Mesenchymal stem cell (in vitro differentiated cells and primary cell): ENCODE measurements at regions not wholly inside any gene's neighbourhood (a gene's known extent, or its start where the extent isn't known, plus 50 kb on each side); places are given as distances from the start of the nearest gene placed in this dataset.
A peak's percentile ranks its signal among the peaks of the same experiment; 100 is the strongest.

Experiments used
- DNase-seq: peaks from one replicate; pipeline ENCODE4 v3.0.0-alpha.2; 2013
- H2AFZ ChIP-seq: one replicate; pipeline ENCODE4 v1.6.1; 2013; ENCODE audit warnings: low read depth, mild to moderate bottlenecking, control low read depth, inconsistent platforms, low read length, moderate library complexity
- H2AK5ac ChIP-seq: 2 replicates; pipeline ENCODE4 v1.6.1; 2013; ENCODE audit warnings: low read length, moderate library complexity, mild to moderate bottlenecking, inconsistent platforms; ENCODE audit not compliant: severe bottlenecking
- H2BK120ac ChIP-seq: one replicate; pipeline ENCODE4 v1.6.1; 2013; ENCODE audit warnings: low read depth, mild to moderate bottlenecking, inconsistent platforms, low read length, moderate library complexity
- H2BK12ac ChIP-seq, 2 experiments: one replicate each; pipeline ENCODE4 v1.6.1; 2013; ENCODE audit warnings: inconsistent platforms in 2 of 2, low read length in 2 of 2, mild to moderate bottlenecking in 2 of 2, moderate library complexity in 2 of 2, control low read depth in 1 of 2
- H2BK15ac ChIP-seq: one replicate; pipeline ENCODE4 v1.6.1; 2013; ENCODE audit warnings: mild to moderate bottlenecking, low read depth, inconsistent platforms; ENCODE audit not compliant: poor library complexity, severe bottlenecking
- H2BK5ac ChIP-seq: 2 replicates; pipeline ENCODE4 v1.6.1; 2013; ENCODE audit warnings: low read depth, mild to moderate bottlenecking, low read length, control low read depth, inconsistent platforms; ENCODE audit not compliant: poor library complexity, severe bottlenecking
- H3K14ac ChIP-seq, 2 experiments: one replicate each; pipeline ENCODE4 v1.6.1; 2013; ENCODE audit warnings: inconsistent platforms in 2 of 2, low read length in 2 of 2, control low read depth in 1 of 2, mild to moderate bottlenecking in 1 of 2, moderate library complexity in 1 of 2
- H3K18ac ChIP-seq, 2 experiments: one replicate each; pipeline ENCODE4 v1.6.1; 2013; ENCODE audit warnings: inconsistent platforms in 2 of 2, low read length in 2 of 2, control low read depth in 1 of 2, low read depth in 1 of 2, mild to moderate bottlenecking in 1 of 2
- H3K23ac ChIP-seq, 2 experiments: one replicate each; pipeline ENCODE4 v1.6.1; 2013; ENCODE audit warnings: inconsistent platforms in 2 of 2, low read length in 2 of 2, mild to moderate bottlenecking in 2 of 2, moderate library complexity in 2 of 2, control low read depth in 1 of 2
- H3K27ac ChIP-seq: 2 replicates; pipeline ENCODE4 v1.5.1; 2013; ENCODE audit warnings: mild to moderate bottlenecking, moderate library complexity, low read length, control low read depth, inconsistent platforms; ENCODE audit not compliant: poor library complexity, severe bottlenecking
- H3K27me3 ChIP-seq, 2 experiments: 2 replicates each; pipeline versions ENCODE4 v1.6.1 to v1.7.0; 2013; ENCODE audit warnings: low read length in 2 of 2, mild to moderate bottlenecking in 2 of 2, moderate library complexity in 2 of 2, control low read depth in 1 of 2, inconsistent platforms in 1 of 2; ENCODE audit not compliant: control insufficient read depth in 1 of 2, insufficient read depth in 1 of 2
- H3K36me3 ChIP-seq, 2 experiments: 2 replicates each; pipeline versions ENCODE4 v1.6.1 to v1.7.0; 2013; ENCODE audit warnings: low read length in 2 of 2, control low read depth in 1 of 2, inconsistent platforms in 1 of 2, low read depth in 1 of 2, mild to moderate bottlenecking in 1 of 2; ENCODE audit not compliant: insufficient read depth in 2 of 2, control insufficient read depth in 1 of 2
- H3K4ac ChIP-seq, 2 experiments: one replicate each; pipeline ENCODE4 v1.6.1; 2013; ENCODE audit warnings: inconsistent platforms in 2 of 2, low read length in 2 of 2, mild to moderate bottlenecking in 2 of 2, moderate library complexity in 2 of 2, control low read depth in 1 of 2, low read depth in 1 of 2
- H3K4me1 ChIP-seq: 2 replicates; pipeline ENCODE4 v1.6.1; 2013; ENCODE audit warnings: low read depth, low read length, control low read depth; ENCODE audit not compliant: control insufficient read depth, insufficient read depth
- H3K4me2 ChIP-seq: 2 replicates; pipeline ENCODE4 v1.6.1; 2013; ENCODE audit warnings: low read length, mild to moderate bottlenecking, inconsistent platforms; ENCODE audit not compliant: poor library complexity, severe bottlenecking
- H3K4me3 ChIP-seq, 2 experiments: 2 replicates each; pipeline versions ENCODE4 v1.5.1 to v1.7.0; 2013; ENCODE audit warnings: low read length in 2 of 2, mild to moderate bottlenecking in 2 of 2, control low read depth in 1 of 2, low read depth in 1 of 2; ENCODE audit not compliant: insufficient read depth in 1 of 2
- H3K79me1 ChIP-seq: replicated peaks from 2 replicates; pipeline ENCODE4 v1.6.1; 2013; ENCODE audit warnings: mild to moderate bottlenecking, control low read depth, low read length, inconsistent platforms; ENCODE audit not compliant: poor library complexity, severe bottlenecking
- H3K9ac ChIP-seq: 2 replicates; pipeline ENCODE4 v1.7.0; 2013; ENCODE audit warnings: mild to moderate bottlenecking, low read length, moderate library complexity
- H3K9me3 ChIP-seq: 2 replicates; pipeline ENCODE4 v1.7.0; 2013; ENCODE audit warnings: mild to moderate bottlenecking, low read length; ENCODE audit not compliant: control insufficient read depth
- H4K8ac ChIP-seq: one replicate; pipeline ENCODE4 v1.6.1; 2013; ENCODE audit warnings: inconsistent platforms, mild to moderate bottlenecking, low read length, moderate library complexity
- H4K91ac ChIP-seq: one replicate; pipeline ENCODE4 v1.6.1; 2013; ENCODE audit warnings: mild to moderate bottlenecking, low read length, inconsistent platforms
- WGBS: methylation state at CpG from one replicate; pipeline ENCODE4 v1.1.7; 2013; ENCODE audit warnings: mixed read lengths; 5-methylcytosine and 5-hydroxymethylcytosine counted together

GRCh38 chr2:37779611-37780386 is 108.4 kb upstream of the CDC42EP3 start:
- Histone ChIP-seq H2BK5ac (no peak overlapping the region), H4K91ac (peak overlapping the region; percentile 99), H3K4me1 (peaks cover 26% of the 10 kb centered on the region), H3K4me2 (no peak overlapping the region), H3K9me3 (no peaks in the 10 kb centered on the region), H3K27me3 (no peaks in the 10 kb centered on the region), H2BK15ac (peak overlapping the region; percentile 74), H3K9ac (no peak overlapping the region), H2BK120ac (peak overlapping the region; percentile 97), H3K14ac (peak overlapping the region; percentile 5 to 41), H3K36me3 (no peaks in the 10 kb centered on the region), H3K4me3 (no peak overlapping the region), H3K27ac (no peak overlapping the region), H3K79me1 (no peaks in the 10 kb centered on the region), H3K18ac (peak overlapping the region; percentile 58 to 94), H2BK12ac (peak overlapping the region; percentile 94 to 99), H4K8ac (peak overlapping the region; percentile 97), H3K4ac (peak overlapping the region; percentile 92 to 97), H3K23ac (peak overlapping the region; percentile 31 to 67), H2AFZ (no peak overlapping the region), H2AK5ac (peak overlapping the region; percentile 9)
- peak; percentile 57 for DNase-seq
- WGBS: 76% methylated on average over 2 of the region's 2 CpGs

- H2AK5ac ChIP-seq: no peak overlapping the region
- H4K8ac ChIP-seq: peak overlapping the region; percentile 97
- WGBS: 43% methylated on average over 2 of the region's 2 CpGs
- H2BK120ac ChIP-seq: peak overlapping the region; percentile 97
- no peak overlapping the region for H3K23ac ChIP-seq
- H2BK12ac ChIP-seq: peak overlapping the region; percentile 94 to 99
- no peak overlapping the region for H3K4me2 ChIP-seq
- peak overlapping the region; percentile 74 for H2BK15ac ChIP-seq
- peaks cover 22% of the 10 kb centered on the region for H3K4me1 ChIP-seq
- DNase-seq: no peak
- peak overlapping the region in 1 of 2 experiments; percentile 92 for H3K4ac ChIP-seq
- H3K79me1 ChIP-seq: no peaks in the 10 kb centered on the region
- H3K9me3 ChIP-seq: no peaks in the 10 kb centered on the region
- no peak overlapping the region for H3K9ac ChIP-seq
- H3K18ac ChIP-seq: peak overlapping the region; percentile 58 to 94
- peak overlapping the region; percentile 99 for H4K91ac ChIP-seq
- H3K4me3 ChIP-seq: no peak overlapping the region
- H3K14ac ChIP-seq: peak overlapping the region; percentile 5 to 41
- H3K27me3 ChIP-seq: no peaks in the 10 kb centered on the region
- no peaks in the 10 kb centered on the region for H3K36me3 ChIP-seq
- no peak overlapping the region for H2BK5ac ChIP-seq
- no peak overlapping the region for H2AFZ ChIP-seq
- peak overlapping the region; percentile 15 for H3K27ac ChIP-seq
These were observed 108.9 kb upstream of the CDC42EP3 start for GRCh38 chr2:37780387-37780676.

GRCh38 chr2:37781028-37781427 is 109.6 kb upstream of the CDC42EP3 start:
- Histone ChIP-seq H3K9me3 (no peaks in the 10 kb centered on the region), H2BK120ac (no peak overlapping the region), H2BK15ac (no peak overlapping the region), H4K91ac (no peak overlapping the region), H3K4ac (no peak overlapping the region), H3K23ac (no peak overlapping the region), H2AK5ac (no peak overlapping the region), H3K27ac (peak overlapping the region; percentile 42), H3K9ac (no peak overlapping the region), H4K8ac (peak overlapping the region; percentile 79), H3K27me3 (no peaks in the 10 kb centered on the region), H3K4me1 (peaks cover 20% of the 10 kb centered on the region), H3K79me1 (no peaks in the 10 kb centered on the region), H3K36me3 (no peaks in the 10 kb centered on the region), H3K4me2 (no peak overlapping the region), H2AFZ (no peak overlapping the region), H3K4me3 (no peak overlapping the region), H3K14ac (no peak overlapping the region), H2BK5ac (no peak overlapping the region), H2BK12ac (peak overlapping the region; percentile 49 to 80), H3K18ac (peak overlapping the region in 1 of 2 experiments; percentile 76)
- whole genome bisulfite sequencing: 3% methylated on average over 4 of the region's 5 CpGs
- DNase-seq: peak; percentile 79

- no peak overlapping the region for H3K4me3 ChIP-seq
- WGBS: 94% methylated on average over 8 of the region's 8 CpGs
- H3K9ac ChIP-seq: no peak overlapping the region
These were observed 110.8 kb upstream of the CDC42EP3 start for GRCh38 chr2:37782155-37782673.

More at GRCh38 chr2:37782155-37782673, 110.8 kb upstream of the CDC42EP3 start:
- peaks cover under 1% of the 10 kb centered on the region for H3K9me3 ChIP-seq
- H2BK15ac ChIP-seq: no peak overlapping the region
- no peaks in the 10 kb centered on the region for H3K27me3 ChIP-seq
- H3K4me2 ChIP-seq: no peak overlapping the region
- H2BK120ac ChIP-seq: no peak overlapping the region
- no peaks in the 10 kb centered on the region for H3K79me1 ChIP-seq
- H3K27ac ChIP-seq: no peak overlapping the region
- H4K8ac ChIP-seq: no peak overlapping the region
- peak overlapping the region; percentile 49 for H2AK5ac ChIP-seq
- no peak overlapping the region for H3K23ac ChIP-seq
- H2AFZ ChIP-seq: no peak overlapping the region
- H2BK5ac ChIP-seq: no peak overlapping the region
- no peak overlapping the region for H3K14ac ChIP-seq
- H3K4ac ChIP-seq: peak overlapping the region in 1 of 2 experiments; percentile 76
- peak; percentile 5 for DNase-seq
- no peaks in the 10 kb centered on the region for H3K36me3 ChIP-seq
- H4K91ac ChIP-seq: no peak overlapping the region
- peak overlapping the region in 1 of 2 experiments; percentile 4 for H3K18ac ChIP-seq
- H2BK12ac ChIP-seq: peak overlapping the region; percentile 14 to 88
- H3K4me1 ChIP-seq: peaks cover 12% of the 10 kb centered on the region
